MM.1S (cell line): ENCODE measurements at regions not wholly inside any gene's neighbourhood (a gene's known extent, or its start where the extent isn't known, plus 50 kb on each side); places are given as distances from the start of the nearest gene placed in this dataset.
"Not testable (repeated sequence)": the region's sequence is repeated elsewhere in the genome, so short reads cannot be mapped to it uniquely, and the experiment has no call there.

ENCODE experiments used
- DNase-seq: peaks from one replicate; pipeline ENCODE4 v3.0.0-alpha.2; 2015
- H2AFZ ChIP-seq: fragments of 300-600 bp; sonication (generic); 2 replicates; pipeline ENCODE4 v1.6.0; 2016; ENCODE audit warnings: antibody characterized with exemption, low read length
- H3F3A ChIP-seq: fragments of 300-600 bp; sonication (generic); 2 replicates; pipeline ENCODE4 v1.6.1; 2016; ENCODE audit warnings: mild to moderate bottlenecking, antibody characterized with exemption, low read length, moderate library complexity, mixed read lengths; ENCODE audit not compliant: insufficient read depth
- H3K27ac ChIP-seq: fragments of 300-600 bp; sonication (generic); 2 replicates; pipeline ENCODE4 v1.5.1; 2016; ENCODE audit warnings: mild to moderate bottlenecking, low read length
- H3K27me3 ChIP-seq: fragments of 300-600 bp; sonication (generic); replicated peaks from 2 replicates; pipeline ENCODE4 v1.6.0; 2016; ENCODE audit warnings: low read length; ENCODE audit not compliant: insufficient read depth
- H3K36me3 ChIP-seq: fragments of 300-600 bp; sonication (generic); replicated peaks from 2 replicates; pipeline ENCODE4 v1.6.1; 2016; ENCODE audit warnings: mild to moderate bottlenecking, low read length, mixed read lengths; ENCODE audit not compliant: insufficient read depth
- H3K4me1 ChIP-seq: fragments of 300-600 bp; sonication (generic); 2 replicates; pipeline ENCODE4 v1.6.1; 2016; ENCODE audit warnings: low read length, mixed read lengths
- H3K4me2 ChIP-seq: fragments of 300-600 bp; sonication (generic); 2 replicates; pipeline ENCODE4 v1.6.0; 2016; ENCODE audit warnings: low read depth, low read length
- H3K4me3 ChIP-seq: fragments of 300-600 bp; sonication (generic); 2 replicates; pipeline ENCODE4 v1.5.1; 2016; ENCODE audit warnings: low read length, mixed read lengths
- H3K79me2 ChIP-seq: fragments of 300-600 bp; sonication (generic); 2 replicates; pipeline ENCODE4 v1.6.1; 2016; ENCODE audit warnings: mixed run types, low read length, mixed read lengths
- H3K9ac ChIP-seq: fragments of 300-600 bp; sonication (generic); 2 replicates; pipeline ENCODE4 v1.6.1; 2016; ENCODE audit warnings: low read length, mixed read lengths
- H3K9me2 ChIP-seq: fragments of 300-600 bp; sonication (generic); replicated peaks from 2 replicates; pipeline ENCODE4 v1.6.1; 2016; ENCODE audit warnings: mild to moderate bottlenecking, low read length, mixed read lengths; ENCODE audit not compliant: insufficient read depth
- H3K9me3 ChIP-seq: fragments of 300-600 bp; sonication (generic); replicated peaks from 2 replicates; pipeline ENCODE4 v1.6.1; 2016; ENCODE audit warnings: mild to moderate bottlenecking, low read length, mixed read lengths; ENCODE audit not compliant: insufficient read depth
- H4K20me1 ChIP-seq: fragments of 300-600 bp; sonication (generic); 2 replicates; pipeline ENCODE4 v1.6.1; 2016; ENCODE audit warnings: mild to moderate bottlenecking, low read length, moderate library complexity, mixed read lengths; ENCODE audit not compliant: insufficient read depth
- TF ChIP-seq, protein P1 (sequence below): fragments of 300-600 bp; sonication (generic); IDR thresholded peaks from 2 replicates; pipeline ENCODE4 v1.5.1; 2016; ENCODE audit warnings: antibody characterized with exemption, low read length, mixed read lengths

DNA sequence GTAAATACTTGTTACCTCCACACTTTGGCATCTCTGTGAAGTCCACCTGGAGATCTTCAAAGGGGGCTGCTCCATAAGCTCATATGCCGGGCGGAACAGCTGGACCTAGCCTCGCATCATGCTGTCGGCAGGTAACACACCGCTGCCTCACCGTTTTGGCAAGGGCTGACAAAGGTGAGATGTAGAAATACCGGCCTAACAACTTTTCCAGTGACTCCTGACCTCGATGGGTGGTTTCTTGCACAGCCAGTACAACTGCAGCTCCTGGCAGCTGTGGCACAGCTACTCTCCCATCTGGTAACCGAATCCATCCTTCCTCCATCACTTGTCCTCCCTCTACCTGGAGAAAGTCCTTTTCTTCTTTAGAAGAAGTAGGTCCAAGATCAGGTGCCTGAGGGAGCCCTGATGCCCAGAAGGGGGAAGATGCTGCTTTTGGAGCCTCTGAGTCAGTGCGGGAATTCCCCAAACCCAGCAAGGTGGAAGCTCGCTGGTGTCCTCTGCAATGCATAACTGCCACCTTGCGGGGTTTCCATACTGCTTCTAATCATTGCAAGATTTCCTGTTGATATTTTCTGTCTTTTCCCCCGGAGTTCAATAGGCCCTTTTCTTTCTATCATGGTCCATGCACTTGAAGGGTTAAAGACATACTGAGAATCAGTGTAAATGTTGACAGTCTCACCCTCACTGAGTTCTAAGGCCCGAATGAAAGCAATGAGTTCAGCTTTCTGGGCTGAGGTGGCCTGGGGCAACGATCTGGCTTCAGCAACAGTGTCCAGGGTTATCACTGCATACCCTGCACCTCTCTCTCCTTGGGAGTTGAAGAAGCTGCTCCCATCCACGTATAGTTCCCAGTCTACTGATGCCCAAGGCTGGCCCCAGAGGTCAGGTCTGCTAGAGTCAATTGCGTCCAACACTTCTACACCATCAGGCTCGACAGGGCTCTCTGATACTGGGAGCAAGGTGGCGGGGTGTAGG lies 52.9 kb upstream of the ALDH3B2 start:
- H3K9me3 ChIP-seq, H3K4me2 ChIP-seq, H4K20me1 ChIP-seq, H3K4me1 ChIP-seq, H3K27me3 ChIP-seq, H3K9ac ChIP-seq, H3K79me2 ChIP-seq, H3K9me2 ChIP-seq, H3K27ac ChIP-seq, H3K36me3 ChIP-seq, H3K4me3 ChIP-seq, H3F3A ChIP-seq, H2AFZ ChIP-seq: not testable (repeated sequence)
- TF ChIP-seq, protein P1, sequence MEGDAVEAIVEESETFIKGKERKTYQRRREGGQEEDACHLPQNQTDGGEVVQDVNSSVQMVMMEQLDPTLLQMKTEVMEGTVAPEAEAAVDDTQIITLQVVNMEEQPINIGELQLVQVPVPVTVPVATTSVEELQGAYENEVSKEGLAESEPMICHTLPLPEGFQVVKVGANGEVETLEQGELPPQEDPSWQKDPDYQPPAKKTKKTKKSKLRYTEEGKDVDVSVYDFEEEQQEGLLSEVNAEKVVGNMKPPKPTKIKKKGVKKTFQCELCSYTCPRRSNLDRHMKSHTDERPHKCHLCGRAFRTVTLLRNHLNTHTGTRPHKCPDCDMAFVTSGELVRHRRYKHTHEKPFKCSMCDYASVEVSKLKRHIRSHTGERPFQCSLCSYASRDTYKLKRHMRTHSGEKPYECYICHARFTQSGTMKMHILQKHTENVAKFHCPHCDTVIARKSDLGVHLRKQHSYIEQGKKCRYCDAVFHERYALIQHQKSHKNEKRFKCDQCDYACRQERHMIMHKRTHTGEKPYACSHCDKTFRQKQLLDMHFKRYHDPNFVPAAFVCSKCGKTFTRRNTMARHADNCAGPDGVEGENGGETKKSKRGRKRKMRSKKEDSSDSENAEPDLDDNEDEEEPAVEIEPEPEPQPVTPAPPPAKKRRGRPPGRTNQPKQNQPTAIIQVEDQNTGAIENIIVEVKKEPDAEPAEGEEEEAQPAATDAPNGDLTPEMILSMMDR: peak; percentile 17; the same call in 1 of the 2 replicates
- DNase-seq: peak; percentile 30
